ENCODE measurements at regions not wholly inside any gene's neighbourhood (a gene's known extent, or its start where the extent isn't known, plus 50 kb on each side); places are given as distances from the start of the nearest gene placed in this dataset.
A peak's percentile ranks its signal among the peaks of the same experiment; 100 is the strongest.
"Not testable (repeated sequence)": the region's sequence is repeated elsewhere in the genome, so short reads cannot be mapped to it uniquely, and the experiment has no call there.

GRCh38 chr18:59056706-59057492 is 82.8 kb upstream of the SEC11C start:
- no peak for FAIRE-seq
- DNase-seq (ENCODE audit: low spot score in 2 of 2) = peak; percentile 8 to 54

DNA sequence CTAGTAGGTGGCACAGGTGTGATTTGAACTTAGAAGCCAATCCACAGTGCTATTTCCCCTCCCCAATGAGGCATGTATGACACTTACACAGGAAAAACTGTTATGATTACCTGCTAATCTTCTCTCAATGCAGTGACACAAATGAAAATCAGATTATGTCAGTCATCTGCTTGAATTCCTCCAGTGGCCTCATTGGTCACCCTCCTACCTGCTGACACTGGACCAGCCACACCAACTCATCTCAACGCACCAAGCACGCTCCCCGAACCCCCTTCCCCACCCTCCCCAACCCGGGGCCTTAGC is 82.2 kb upstream of the SEC11C start:
- no peak for FAIRE-seq
- DNase-seq (ENCODE audit: low spot score in 2 of 2) = no peak

GRCh38 chr18:59057969-59058368 is 81.7 kb upstream of the SEC11C start:
- FAIRE-seq = no peak
- no peak for DNase-seq (ENCODE audit: low spot score in 2 of 2)

- no peak for FAIRE-seq
- DNase-seq (ENCODE audit: low spot score in 2 of 2) = no peak
Observed at GRCh38 chr18:59059140-59059539, 80.5 kb upstream of the SEC11C start.

- no peak for DNase-seq (ENCODE audit: low spot score in 2 of 2)
- FAIRE-seq = no peak
Observed at GRCh38 chr18:59060551-59060950, 79.1 kb upstream of the SEC11C start.

GRCh38 chr18:59061914-59062642 is 77.6 kb upstream of the SEC11C start:
- DNase-seq (ENCODE audit: low spot score in 2 of 2) (no peak), FAIRE-seq (no peak)

GRCh38 chr18:59062643-59063006 is 77.1 kb upstream of the SEC11C start:
- DNase-seq (ENCODE audit: low spot score in 2 of 2) (no peak), FAIRE-seq (no peak)

- FAIRE-seq (no peak), DNase-seq (ENCODE audit: low spot score in 2 of 2) (no peak)
Observed at GRCh38 chr18:59063300-59063906, 76.3 kb upstream of the SEC11C start.

- no peak for DNase-seq (ENCODE audit: low spot score in 2 of 2)
- FAIRE-seq = no peak
Observed at GRCh38 chr18:59063912-59064311, 75.8 kb upstream of the SEC11C start.

DNA sequence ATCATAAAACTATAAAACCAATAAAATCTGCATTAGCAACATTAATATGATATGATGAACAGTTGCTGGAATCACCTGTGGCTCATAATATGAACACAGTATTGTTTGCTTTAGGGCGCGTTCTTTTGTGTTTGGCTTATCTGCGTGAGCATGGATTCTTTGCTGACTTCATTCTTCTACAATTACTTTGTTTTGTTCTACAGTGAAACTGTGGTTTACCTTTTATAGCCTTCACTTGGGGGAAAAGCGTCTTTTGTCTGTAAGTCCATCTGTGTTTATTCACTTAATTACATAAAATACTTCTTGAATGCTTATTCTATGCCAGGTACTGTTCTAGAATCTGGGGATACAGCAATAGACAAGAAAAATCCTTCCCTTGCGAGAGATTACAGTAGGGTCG is 74.0 kb upstream of the SEC11C start:
- no peak for DNase-seq (ENCODE audit: low spot score in 2 of 2)
- no peak for FAIRE-seq

GRCh38 chr18:59067873-59068272 is 71.8 kb upstream of the SEC11C start:
- FAIRE-seq = no peak
- DNase-seq (ENCODE audit: low spot score in 2 of 2) = no peak

DNA sequence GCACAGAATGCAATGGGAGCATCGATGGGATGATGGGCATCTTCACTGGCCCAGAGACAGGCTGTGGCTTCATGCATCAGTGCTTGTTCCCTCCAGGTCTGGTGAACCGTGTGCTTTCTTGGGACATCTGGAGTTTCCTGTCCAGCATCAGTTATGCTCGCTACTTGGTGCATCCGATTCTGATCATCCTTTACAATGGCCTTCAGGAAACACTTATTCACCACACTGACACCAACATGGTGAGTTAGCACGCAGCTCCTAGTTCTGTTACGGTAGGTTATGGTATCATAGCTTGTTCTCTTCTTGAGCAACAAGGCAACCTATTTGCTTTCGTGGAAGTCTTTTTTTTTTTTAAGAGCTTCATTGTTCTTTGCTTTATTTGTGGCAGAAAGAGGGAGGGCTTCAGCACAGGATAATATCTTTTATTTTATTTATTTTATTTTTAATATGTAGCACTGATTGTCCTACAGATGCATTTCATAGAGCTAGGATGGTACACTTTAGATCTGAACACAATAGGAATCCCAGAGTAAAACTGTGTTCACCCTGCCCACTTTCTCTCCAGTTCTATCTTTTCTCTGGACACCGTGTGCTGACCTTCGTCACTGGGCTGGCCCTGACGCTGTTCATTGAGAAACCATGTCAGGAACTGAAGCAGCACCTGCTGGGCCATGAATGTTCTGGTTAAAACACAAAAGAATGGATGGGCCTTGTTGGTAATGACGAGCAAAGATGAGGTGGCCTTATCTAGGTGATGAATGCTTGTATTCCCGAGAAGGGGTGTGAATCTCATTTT is 71.2 kb upstream of the SEC11C start:
- no peak for FAIRE-seq
- DNase-seq (ENCODE audit: low spot score in 2 of 2) = no peak

DNA sequence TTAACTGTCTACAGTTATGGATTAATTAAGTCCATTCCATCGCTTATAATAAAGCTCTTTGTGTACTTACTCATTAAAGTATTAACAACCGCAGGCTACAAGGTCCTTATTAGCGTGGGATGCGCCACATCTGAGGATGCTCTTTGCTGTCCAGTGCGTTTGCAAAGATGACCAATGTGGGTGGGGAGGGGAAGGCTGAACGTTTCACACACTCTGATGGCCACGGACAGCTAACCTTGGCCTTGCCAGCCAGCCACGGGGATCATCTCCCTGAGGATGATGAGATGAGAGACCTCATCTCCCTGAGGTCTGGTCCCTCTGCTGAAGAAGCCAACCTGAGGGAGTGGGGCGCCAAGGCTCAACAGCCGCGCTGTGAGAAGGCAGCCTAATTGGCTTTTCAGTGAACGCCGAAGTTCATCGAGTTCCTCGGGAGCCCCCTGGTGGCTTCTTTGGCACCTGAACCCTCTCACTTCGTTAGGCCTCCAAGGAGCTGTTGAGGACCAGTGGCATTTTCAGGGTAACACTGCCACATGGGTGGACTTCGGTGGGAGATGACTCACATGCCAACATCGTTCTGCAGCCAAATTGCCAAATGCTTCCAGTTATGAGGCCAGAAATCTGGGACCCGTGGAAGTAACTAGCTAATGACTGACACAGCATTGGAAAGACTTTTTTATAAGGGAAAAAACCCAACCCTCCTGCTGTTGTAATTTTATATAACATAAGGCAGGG is 69.3 kb upstream of the SEC11C start:
- peak; percentile 24 to 67 for DNase-seq (ENCODE audit: low spot score in 2 of 2)
- no peak for FAIRE-seq

- DNase-seq (ENCODE audit: low spot score in 2 of 2) = no peak
- FAIRE-seq = no peak
Observed at GRCh38 chr18:59072727-59073421, 66.8 kb upstream of the SEC11C start.

DNA sequence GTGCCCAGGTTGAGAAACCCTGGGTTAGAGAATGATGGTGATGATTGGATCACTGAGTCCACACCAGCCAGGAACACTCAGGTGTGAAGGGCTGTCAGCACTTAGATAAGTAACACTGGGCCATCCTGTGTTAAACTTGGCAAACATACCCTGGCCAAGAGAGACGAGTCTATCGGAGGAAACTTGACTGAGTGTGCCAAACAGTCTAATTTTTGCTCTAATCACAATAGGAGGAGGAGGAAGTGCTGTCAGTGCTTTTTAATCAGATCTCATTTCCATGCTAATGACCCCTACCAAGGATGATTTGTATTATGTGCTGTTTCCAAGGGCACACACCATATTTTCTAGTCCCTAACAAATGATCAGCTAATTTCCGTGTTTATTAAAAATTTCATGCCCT is 63.8 kb upstream of the SEC11C start:
- no peak for FAIRE-seq
- DNase-seq (ENCODE audit: low spot score in 2 of 2) = no peak

DNA sequence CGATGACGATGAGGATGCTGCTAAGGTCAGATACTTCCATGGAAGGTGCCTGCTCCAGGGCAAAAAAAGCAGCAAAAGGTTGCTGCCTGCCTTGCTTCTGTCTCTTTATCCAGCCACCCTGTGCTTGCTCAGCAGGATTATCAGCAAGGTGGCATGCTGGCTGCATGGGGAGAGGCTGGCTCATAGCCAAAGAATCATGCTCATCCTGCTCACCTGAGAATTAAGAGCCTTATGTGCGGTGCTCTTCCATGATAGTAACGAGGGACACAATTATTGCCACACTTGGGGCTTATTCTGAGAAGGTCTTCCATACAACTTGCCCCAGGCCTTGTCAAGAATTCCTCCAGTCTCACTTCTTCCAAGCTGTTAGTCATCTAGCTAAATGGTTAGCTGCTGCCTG is 60.4 kb upstream of the SEC11C start:
- FAIRE-seq (no peak), DNase-seq (ENCODE audit: low spot score in 2 of 2) (no peak)

DNA sequence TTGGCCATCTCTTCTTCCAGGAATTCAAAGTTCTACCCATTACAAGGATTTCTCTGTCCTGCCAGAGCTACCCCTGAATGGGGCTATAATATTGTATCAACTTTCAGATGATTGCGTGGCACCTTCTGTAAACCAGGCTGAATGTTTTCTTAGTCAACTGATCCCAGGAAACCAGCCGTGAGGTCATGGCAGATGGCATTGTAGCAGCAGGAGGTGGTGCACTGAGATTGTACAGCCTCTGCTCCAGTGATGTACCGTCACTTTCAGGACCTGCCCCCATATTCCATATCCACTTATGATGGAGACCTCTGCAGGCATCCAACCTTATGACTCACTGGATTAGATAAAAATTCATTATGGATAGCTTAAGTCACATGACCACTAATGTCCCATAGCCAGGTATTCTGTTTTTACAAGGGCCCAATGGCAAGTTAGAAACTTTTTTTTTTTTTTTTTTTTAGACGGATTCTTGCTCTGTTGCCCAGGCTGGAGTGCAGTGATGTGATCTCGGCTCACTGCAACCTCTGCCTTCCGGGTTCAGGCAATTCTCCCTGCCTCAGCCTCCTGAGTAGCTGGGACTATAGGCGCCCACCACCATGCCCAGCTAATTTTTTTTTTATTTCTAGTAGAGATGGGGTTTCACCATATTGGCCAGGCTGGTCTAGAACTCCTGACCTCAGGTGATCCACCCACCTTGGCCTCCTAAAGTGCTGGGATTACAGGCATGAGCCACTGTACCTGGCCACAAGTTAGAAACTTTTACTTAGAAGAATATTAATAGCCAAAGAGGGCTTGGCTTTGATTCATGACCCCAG is 59.8 kb upstream of the SEC11C start:
- DNase-seq (ENCODE audit: low spot score in 2 of 2); FAIRE-seq: not testable (repeated sequence)

GRCh38 chr18:59083136-59083818 is 56.4 kb upstream of the SEC11C start:
- FAIRE-seq (no peak), DNase-seq (ENCODE audit: low spot score in 2 of 2) (no peak)
